SU-DHL-6 (cell line): ENCODE measurements at regions not wholly inside any gene's neighbourhood (a gene's known extent, or its start where the extent isn't known, plus 50 kb on each side); places are given as distances from the start of the nearest gene placed in this dataset.

Experiments used
- H2AFZ ChIP-seq: fragments of 200-600 bp; sonication (generic); 2 replicates; pipeline ENCODE4 v1.6.1; 2014; ENCODE audit warnings: low read depth, mild to moderate bottlenecking, moderate library complexity, mixed read lengths, antibody characterized with exemption, low read length; ENCODE audit not compliant: severe bottlenecking
- H3F3A ChIP-seq: fragments of 200-600 bp; shearing (Covaris generic); 2 replicates; pipeline ENCODE4 v1.6.0; 2016; ENCODE audit warnings: antibody characterized with exemption, mild to moderate bottlenecking; ENCODE audit not compliant: insufficient read depth
- H3K27ac ChIP-seq: fragments of 200-600 bp; sonication (generic); 2 replicates; pipeline ENCODE4 v1.5.1; 2016; ENCODE audit warnings: low read depth, mild to moderate bottlenecking, low read length, moderate library complexity, mixed read lengths
- H3K27me3 ChIP-seq: fragments of 200-600 bp; sonication (generic), shearing (Covaris generic); 2 replicates; pipeline ENCODE4 v1.6.0; 2014; ENCODE audit warnings: mild to moderate bottlenecking, low read length
- H3K36me3 ChIP-seq: fragments of 200-600 bp; sonication (generic); 2 replicates; pipeline ENCODE4 v1.6.1; 2014; ENCODE audit warnings: mild to moderate bottlenecking, low read length, mixed read lengths
- H3K4me2 ChIP-seq: fragments of 300-600, 200-600 bp; shearing (Covaris generic), sonication (generic); 2 replicates; pipeline ENCODE4 v1.6.0; 2014; ENCODE audit warnings: low read length, low read depth, mild to moderate bottlenecking; ENCODE audit not compliant: poor library complexity, severe bottlenecking
- H3K4me3 ChIP-seq: fragments of 200-600 bp; sonication (generic); 2 replicates; pipeline ENCODE4 v1.5.1; 2014; ENCODE audit warnings: antibody characterized with exemption, low read length, mild to moderate bottlenecking, mixed read lengths; ENCODE audit not compliant: insufficient read depth, poor library complexity, severe bottlenecking
- H3K79me2 ChIP-seq: fragments of 200-600 bp; sonication (generic); 2 replicates; pipeline ENCODE4 v1.6.1; 2014; ENCODE audit warnings: mild to moderate bottlenecking, low read length, moderate library complexity; ENCODE audit not compliant: insufficient read depth
- H3K9ac ChIP-seq: fragments of 200-600 bp; sonication (generic); 2 replicates; pipeline ENCODE4 v1.7.0; 2014; ENCODE audit warnings: mild to moderate bottlenecking, low read length
- H3K9me2 ChIP-seq: fragments of 200-600 bp; sonication (generic); replicated peaks from 2 replicates; pipeline ENCODE4 v1.6.1; 2014; ENCODE audit warnings: low read length; ENCODE audit not compliant: insufficient read depth
- H3K9me3 ChIP-seq: fragments of 200-600 bp; sonication (generic); 2 replicates; pipeline ENCODE4 v1.6.1; 2014; ENCODE audit warnings: low read length, mixed read lengths; ENCODE audit not compliant: insufficient read depth
- H4K20me1 ChIP-seq: fragments of 200-600 bp; sonication (generic); 2 replicates; pipeline ENCODE4 v1.6.1; 2014; ENCODE audit warnings: low read depth, mild to moderate bottlenecking, antibody characterized with exemption, low read length, moderate library complexity, mixed read lengths
- EZH2phosphoT487 ChIP-seq: fragments of 200-600 bp; sonication (generic), shearing (Covaris generic); conservative IDR thresholded peaks from 2 replicates; pipeline ENCODE4 v1.6.1; 2018; ENCODE audit warnings: mild to moderate bottlenecking, antibody characterized with exemption, low read length, moderate library complexity, mixed read lengths
- TF ChIP-seq, protein P1 (sequence below): fragments of 200-600 bp; sonication (generic); IDR thresholded peaks from one replicate; pipeline ENCODE4 v1.5.1; 2017; ENCODE audit warnings: antibody characterized with exemption, mild to moderate bottlenecking, low read length, moderate library complexity; ENCODE audit not compliant: insufficient read depth, poor library complexity, severe bottlenecking

DNA sequence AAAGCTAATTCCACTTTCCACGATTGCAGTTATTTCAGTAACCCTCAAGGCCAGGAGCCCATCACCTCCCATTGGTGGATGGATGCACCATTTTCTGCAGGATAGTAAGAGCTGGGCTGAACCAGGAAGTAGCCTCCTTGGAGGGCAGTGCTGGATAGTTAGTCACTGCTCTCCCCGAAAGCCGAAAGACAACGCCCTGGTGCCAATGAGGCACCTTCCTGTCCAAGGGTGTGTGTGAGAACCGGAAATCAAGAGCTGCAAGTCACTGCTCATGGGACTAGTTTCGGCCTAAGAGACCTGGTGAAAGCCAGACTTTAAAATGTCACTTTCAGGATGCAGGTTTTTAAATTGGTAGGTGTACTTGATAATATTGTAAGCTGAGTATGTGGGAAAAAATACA lies 203.8 kb upstream of the HS3ST1 start:
- H3K9ac ChIP-seq: no peak overlapping the region
- H3K9me2 ChIP-seq: no peaks in the 10 kb centered on the region

DNA sequence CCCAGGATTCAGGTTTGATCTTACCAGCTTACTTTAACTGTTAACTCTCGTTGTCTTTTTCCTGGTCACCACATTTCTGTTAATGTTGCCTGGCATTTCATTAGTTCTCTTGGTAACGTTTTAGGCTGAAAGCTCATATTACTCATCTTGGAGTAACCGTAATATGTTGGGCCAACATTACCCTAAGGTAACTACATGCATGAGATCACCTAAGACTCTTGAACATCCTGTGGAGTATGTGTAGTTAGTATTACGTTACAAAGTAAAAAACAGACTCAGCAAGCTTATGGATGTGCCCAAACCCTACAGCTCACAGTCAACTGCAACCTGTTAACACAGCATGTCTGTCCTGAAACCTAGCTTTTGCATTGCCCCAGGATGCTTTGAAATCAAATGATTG lies 203.3 kb upstream of the HS3ST1 start:
- H3K9me3 ChIP-seq: no peaks in the 10 kb centered on the region
- H3K36me3 ChIP-seq: no peaks in the 10 kb centered on the region
- no peaks in the 10 kb centered on the region for H3K9me2 ChIP-seq
- H3K27me3 ChIP-seq: no peaks in the 10 kb centered on the region
- no peaks in the 10 kb centered on the region for H4K20me1 ChIP-seq
- H3K9ac ChIP-seq: no peak overlapping the region
- H3K4me2 ChIP-seq: no peak overlapping the region
- no peak overlapping the region for H3K4me3 ChIP-seq
- no peak overlapping the region for H2AFZ ChIP-seq
- no peaks in the 10 kb centered on the region for H3K79me2 ChIP-seq
- no peaks in the 10 kb centered on the region for H3F3A ChIP-seq
- H3K27ac ChIP-seq: no peak overlapping the region
- TF ChIP-seq, protein P1, sequence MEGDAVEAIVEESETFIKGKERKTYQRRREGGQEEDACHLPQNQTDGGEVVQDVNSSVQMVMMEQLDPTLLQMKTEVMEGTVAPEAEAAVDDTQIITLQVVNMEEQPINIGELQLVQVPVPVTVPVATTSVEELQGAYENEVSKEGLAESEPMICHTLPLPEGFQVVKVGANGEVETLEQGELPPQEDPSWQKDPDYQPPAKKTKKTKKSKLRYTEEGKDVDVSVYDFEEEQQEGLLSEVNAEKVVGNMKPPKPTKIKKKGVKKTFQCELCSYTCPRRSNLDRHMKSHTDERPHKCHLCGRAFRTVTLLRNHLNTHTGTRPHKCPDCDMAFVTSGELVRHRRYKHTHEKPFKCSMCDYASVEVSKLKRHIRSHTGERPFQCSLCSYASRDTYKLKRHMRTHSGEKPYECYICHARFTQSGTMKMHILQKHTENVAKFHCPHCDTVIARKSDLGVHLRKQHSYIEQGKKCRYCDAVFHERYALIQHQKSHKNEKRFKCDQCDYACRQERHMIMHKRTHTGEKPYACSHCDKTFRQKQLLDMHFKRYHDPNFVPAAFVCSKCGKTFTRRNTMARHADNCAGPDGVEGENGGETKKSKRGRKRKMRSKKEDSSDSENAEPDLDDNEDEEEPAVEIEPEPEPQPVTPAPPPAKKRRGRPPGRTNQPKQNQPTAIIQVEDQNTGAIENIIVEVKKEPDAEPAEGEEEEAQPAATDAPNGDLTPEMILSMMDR: no peak
- no peak for TF ChIP-seq EZH2phosphoT487

More for the DNA sequence above, 203.8 kb upstream of the HS3ST1 start:
- H3K27me3 ChIP-seq: no peaks in the 10 kb centered on the region
- no peaks in the 10 kb centered on the region for H3F3A ChIP-seq
- TF ChIP-seq EZH2phosphoT487: no peak
- TF ChIP-seq, protein P1: no peak
- H4K20me1 ChIP-seq: no peaks in the 10 kb centered on the region
- H3K9me3 ChIP-seq: no peaks in the 10 kb centered on the region
- no peaks in the 10 kb centered on the region for H3K79me2 ChIP-seq
- H3K36me3 ChIP-seq: no peaks in the 10 kb centered on the region
- H3K27ac ChIP-seq: no peak overlapping the region
- no peak overlapping the region for H3K4me3 ChIP-seq
- no peak overlapping the region for H3K4me2 ChIP-seq
- no peak overlapping the region for H2AFZ ChIP-seq

DNA sequence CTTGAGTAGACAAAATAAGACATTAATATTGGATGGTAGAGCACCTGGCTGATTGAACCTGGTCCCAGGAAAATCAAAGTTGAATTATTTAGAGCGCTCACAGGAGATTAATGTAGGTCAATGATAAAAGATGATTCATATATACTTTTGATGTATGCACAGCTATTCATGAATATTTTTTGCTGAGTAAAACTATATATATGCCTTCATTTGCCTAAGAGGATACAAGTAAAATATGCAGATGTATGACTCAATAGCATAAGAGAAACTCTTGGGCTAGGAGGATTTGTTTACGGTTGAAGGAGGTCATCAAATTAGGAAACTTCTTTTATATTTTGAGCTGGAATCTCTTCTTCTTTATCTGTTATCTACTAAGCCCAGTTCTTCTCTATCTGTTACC lies 202.7 kb upstream of the HS3ST1 start:
- H2AFZ ChIP-seq: no peak overlapping the region
- H3K9ac ChIP-seq: no peak overlapping the region
- H3K27ac ChIP-seq: no peak overlapping the region
- H3K9me2 ChIP-seq: no peaks in the 10 kb centered on the region
- H3K27me3 ChIP-seq: no peaks in the 10 kb centered on the region
- TF ChIP-seq, protein P1: no peak
- no peaks in the 10 kb centered on the region for H3K9me3 ChIP-seq
- H3K36me3 ChIP-seq: no peaks in the 10 kb centered on the region
- H3F3A ChIP-seq: no peaks in the 10 kb centered on the region
- no peaks in the 10 kb centered on the region for H4K20me1 ChIP-seq
- H3K79me2 ChIP-seq: no peaks in the 10 kb centered on the region
- H3K4me2 ChIP-seq: no peak overlapping the region
- H3K4me3 ChIP-seq: no peak overlapping the region

DNA sequence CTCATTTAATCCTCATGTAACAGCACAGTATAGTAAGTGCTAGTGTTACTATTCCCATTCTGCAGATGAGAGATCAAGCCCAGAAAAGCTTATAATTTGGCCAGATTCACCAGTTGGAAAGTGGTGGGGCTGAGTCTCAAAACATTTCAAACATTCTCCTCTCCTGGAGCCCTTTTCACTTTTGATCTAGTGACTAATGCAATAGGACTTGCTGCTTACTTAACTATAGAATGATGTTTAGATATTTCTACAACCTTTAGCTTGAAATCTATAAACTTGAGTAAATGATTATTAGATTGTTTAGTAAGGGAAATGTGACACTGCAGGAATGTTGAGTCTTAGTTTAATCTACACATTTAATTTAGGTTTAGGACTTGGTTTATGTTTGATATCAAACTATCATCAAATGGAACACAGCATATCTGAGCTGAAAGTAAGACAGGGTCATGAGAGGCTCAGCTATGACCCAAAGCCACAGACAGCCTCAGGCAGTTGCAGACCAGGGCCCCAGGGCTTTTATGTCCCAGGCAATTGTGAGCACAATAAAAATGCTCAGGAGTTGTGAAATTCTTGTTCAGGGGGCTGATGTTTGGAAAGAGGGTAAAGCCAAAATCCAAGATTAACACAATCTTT lies 199.5 kb upstream of the HS3ST1 start:
- H2AFZ ChIP-seq: no peak overlapping the region
- no peaks in the 10 kb centered on the region for H3K79me2 ChIP-seq
- no peaks in the 10 kb centered on the region for H3K9me3 ChIP-seq
- TF ChIP-seq, protein P1: no peak
- no peak for TF ChIP-seq EZH2phosphoT487
- no peak overlapping the region for H3K27ac ChIP-seq
- no peak overlapping the region for H3K9ac ChIP-seq
- H4K20me1 ChIP-seq: no peaks in the 10 kb centered on the region
- H3K27me3 ChIP-seq: no peaks in the 10 kb centered on the region
- H3F3A ChIP-seq: no peaks in the 10 kb centered on the region
- no peak overlapping the region for H3K4me3 ChIP-seq
- no peaks in the 10 kb centered on the region for H3K36me3 ChIP-seq
- H3K4me2 ChIP-seq: no peak overlapping the region
- no peaks in the 10 kb centered on the region for H3K9me2 ChIP-seq
